DOHH2 (cell line): ENCODE measurements at regions not wholly inside any gene's neighbourhood (a gene's known extent, or its start where the extent isn't known, plus 50 kb on each side); places are given as distances from the start of the nearest gene placed in this dataset.

Experiments
- H3F3A ChIP-seq: fragments of 200-600 bp; sonication (generic), shearing (Covaris generic); 2 replicates; pipeline ENCODE4 v1.6.0; 2016; ENCODE audit warnings: antibody characterized with exemption, mild to moderate bottlenecking; ENCODE audit not compliant: control insufficient read depth, insufficient read depth
- H3K27ac ChIP-seq: fragments of 200-600 bp; sonication (generic); 2 replicates; pipeline ENCODE4 v1.5.1; 2014; ENCODE audit warnings: low read depth, mild to moderate bottlenecking, low read length, moderate library complexity
- H3K27me3 ChIP-seq: fragments of 200-600 bp; sonication (generic); 2 replicates; pipeline ENCODE4 v1.6.1; 2014; ENCODE audit warnings: mild to moderate bottlenecking, low read length, mixed read lengths; ENCODE audit not compliant: control insufficient read depth
- H3K36me3 ChIP-seq: fragments of 200-600 bp; sonication (generic); 2 replicates; pipeline ENCODE4 v1.6.1; 2014; ENCODE audit warnings: mild to moderate bottlenecking, low read length, moderate library complexity, mixed read lengths; ENCODE audit not compliant: control insufficient read depth
- H3K4me1 ChIP-seq: fragments of 200-600 bp; sonication (generic); 2 replicates; pipeline ENCODE4 v1.6.1; 2014; ENCODE audit warnings: mild to moderate bottlenecking, low read length, mixed read lengths; ENCODE audit not compliant: control insufficient read depth
- H3K4me2 ChIP-seq: fragments of 200-600 bp; sonication (generic); 2 replicates; pipeline ENCODE4 v1.6.0; 2014; ENCODE audit warnings: mild to moderate bottlenecking, low read length, moderate library complexity
- H3K4me3 ChIP-seq: fragments of 200-600 bp; sonication (generic); 2 replicates; pipeline ENCODE4 v1.5.1; 2014; ENCODE audit warnings: mild to moderate bottlenecking, low read length, mixed read lengths
- H3K79me2 ChIP-seq: fragments of 200-600 bp; sonication (generic); 2 replicates; pipeline ENCODE4 v1.6.1; 2014; ENCODE audit warnings: mild to moderate bottlenecking, low read length, mixed read lengths; ENCODE audit not compliant: control insufficient read depth
- H3K9me2 ChIP-seq: fragments of 200-600 bp; sonication (generic); replicated peaks from 2 replicates; pipeline ENCODE4 v1.6.1; 2014; ENCODE audit warnings: mild to moderate bottlenecking, low read length, mixed read lengths; ENCODE audit not compliant: control insufficient read depth
- H3K9me3 ChIP-seq: fragments of 200-600 bp; sonication (generic); 2 replicates; pipeline ENCODE4 v1.6.1; 2014; ENCODE audit warnings: antibody characterized with exemption, low read length, mixed read lengths; ENCODE audit not compliant: control insufficient read depth, insufficient read depth
- H4K20me1 ChIP-seq: fragments of 200-600 bp; sonication (generic); 2 replicates; pipeline ENCODE4 v1.6.0; 2014; ENCODE audit warnings: low read depth, mild to moderate bottlenecking, antibody characterized with exemption, low read length, moderate library complexity; ENCODE audit not compliant: control insufficient read depth, insufficient read depth
- EZH2phosphoT487 ChIP-seq: fragments of 200-600 bp; sonication (generic); IDR thresholded peaks from 2 replicates; pipeline ENCODE4 v1.6.1; 2017; ENCODE audit warnings: borderline replicate concordance, mild to moderate bottlenecking, antibody characterized with exemption, low read length, moderate library complexity, mixed read lengths
- TF ChIP-seq, protein P1 (sequence below): fragments of 200-600 bp; sonication (generic); IDR thresholded peaks from one replicate; pipeline ENCODE4 v1.5.1; 2014; ENCODE audit warnings: antibody characterized with exemption, mild to moderate bottlenecking, low read depth, low read length; ENCODE audit not compliant: poor library complexity, severe bottlenecking

DNA sequence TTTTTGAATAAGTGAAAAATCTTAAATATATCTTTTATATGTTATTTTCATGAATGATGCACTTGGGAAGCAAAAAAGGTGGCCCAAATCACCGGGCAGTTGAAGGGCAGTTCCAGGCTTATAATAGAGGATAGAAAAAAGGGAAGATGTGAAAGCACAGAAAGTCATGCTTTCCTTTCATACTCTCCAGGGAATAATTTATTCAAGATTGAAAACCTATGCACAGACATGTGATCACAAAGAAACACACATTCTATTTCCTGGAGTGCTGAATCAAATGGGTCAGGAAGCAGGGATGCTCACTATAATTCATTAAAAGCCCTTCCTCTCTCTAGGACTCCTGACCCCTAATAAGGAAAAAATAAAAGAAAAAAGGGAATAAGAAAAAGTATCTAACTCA is 66.1 kb upstream of the USP38 start:
- Histone ChIP-seq H3K4me2 (no peak overlapping the region), H3K4me3 (no peak overlapping the region), H3K27me3 (no peaks in the 10 kb centered on the region), H3K9me2 (no peaks in the 10 kb centered on the region), H4K20me1 (no peaks in the 10 kb centered on the region), H3F3A (no peaks in the 10 kb centered on the region), H3K9me3 (no peaks in the 10 kb centered on the region), H3K4me1 (no peaks in the 10 kb centered on the region), H3K36me3 (no peaks in the 10 kb centered on the region), H3K27ac (no peak overlapping the region), H3K79me2 (no peaks in the 10 kb centered on the region)
- TF ChIP-seq, protein P1, sequence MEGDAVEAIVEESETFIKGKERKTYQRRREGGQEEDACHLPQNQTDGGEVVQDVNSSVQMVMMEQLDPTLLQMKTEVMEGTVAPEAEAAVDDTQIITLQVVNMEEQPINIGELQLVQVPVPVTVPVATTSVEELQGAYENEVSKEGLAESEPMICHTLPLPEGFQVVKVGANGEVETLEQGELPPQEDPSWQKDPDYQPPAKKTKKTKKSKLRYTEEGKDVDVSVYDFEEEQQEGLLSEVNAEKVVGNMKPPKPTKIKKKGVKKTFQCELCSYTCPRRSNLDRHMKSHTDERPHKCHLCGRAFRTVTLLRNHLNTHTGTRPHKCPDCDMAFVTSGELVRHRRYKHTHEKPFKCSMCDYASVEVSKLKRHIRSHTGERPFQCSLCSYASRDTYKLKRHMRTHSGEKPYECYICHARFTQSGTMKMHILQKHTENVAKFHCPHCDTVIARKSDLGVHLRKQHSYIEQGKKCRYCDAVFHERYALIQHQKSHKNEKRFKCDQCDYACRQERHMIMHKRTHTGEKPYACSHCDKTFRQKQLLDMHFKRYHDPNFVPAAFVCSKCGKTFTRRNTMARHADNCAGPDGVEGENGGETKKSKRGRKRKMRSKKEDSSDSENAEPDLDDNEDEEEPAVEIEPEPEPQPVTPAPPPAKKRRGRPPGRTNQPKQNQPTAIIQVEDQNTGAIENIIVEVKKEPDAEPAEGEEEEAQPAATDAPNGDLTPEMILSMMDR = no peak
- no peak for TF ChIP-seq EZH2phosphoT487

DNA sequence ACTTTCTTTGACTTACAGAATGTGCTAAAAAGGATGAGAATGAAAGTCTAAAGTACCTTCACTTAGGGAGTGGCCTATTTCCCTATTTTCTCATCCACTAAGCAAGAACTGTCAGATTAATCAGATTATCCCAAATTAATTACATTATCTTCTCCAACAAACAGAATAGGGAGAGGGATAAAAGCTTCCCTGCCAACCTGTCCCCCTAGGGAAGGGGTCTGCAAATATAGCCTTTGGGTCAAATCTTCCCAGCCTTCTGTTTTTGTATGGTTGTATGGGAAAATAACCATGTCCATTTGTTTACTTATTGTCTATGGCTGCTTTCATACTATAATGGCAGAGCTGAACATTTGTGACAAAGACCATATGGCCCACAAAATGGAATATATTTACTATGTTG is 57.1 kb upstream of the USP38 start:
- H3K9me2 ChIP-seq = no peaks in the 10 kb centered on the region
- H3K4me2 ChIP-seq = no peak overlapping the region
- H3K79me2 ChIP-seq = no peaks in the 10 kb centered on the region
- no peaks in the 10 kb centered on the region for H3K36me3 ChIP-seq
- TF ChIP-seq EZH2phosphoT487 = no peak
- TF ChIP-seq, protein P1 = no peak
- no peak overlapping the region for H3K4me3 ChIP-seq
- H4K20me1 ChIP-seq = no peaks in the 10 kb centered on the region
- no peaks in the 10 kb centered on the region for H3K4me1 ChIP-seq
- no peaks in the 10 kb centered on the region for H3F3A ChIP-seq
- H3K27me3 ChIP-seq = no peaks in the 10 kb centered on the region
- H3K27ac ChIP-seq = no peak overlapping the region
- H3K9me3 ChIP-seq = no peaks in the 10 kb centered on the region

DNA sequence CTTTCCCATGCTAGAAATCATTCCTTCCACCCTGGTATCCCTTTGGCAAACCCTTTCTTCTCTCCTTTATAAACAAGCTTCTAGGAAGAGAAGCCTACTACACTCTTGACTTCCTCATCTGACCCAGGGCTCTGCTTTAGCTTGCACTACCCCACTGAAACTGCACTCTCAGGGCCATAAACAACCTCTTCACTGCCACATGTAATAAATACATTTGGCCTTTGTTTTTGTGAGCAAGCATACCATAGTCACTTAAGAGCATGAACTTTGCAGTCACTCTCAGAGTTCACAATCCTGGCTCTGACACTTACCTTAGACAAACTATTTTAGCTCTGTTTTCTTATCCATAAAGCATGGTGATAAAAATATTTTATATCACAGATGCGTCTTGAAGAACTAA is 50.7 kb upstream of the USP38 start:
- TF ChIP-seq, protein P1 = no peak
- TF ChIP-seq EZH2phosphoT487 = no peak
- no peaks in the 10 kb centered on the region for H3K79me2 ChIP-seq
- no peaks in the 10 kb centered on the region for H3K4me1 ChIP-seq
- H3K9me2 ChIP-seq = no peaks in the 10 kb centered on the region
- no peak overlapping the region for H3K27ac ChIP-seq
- H4K20me1 ChIP-seq = no peaks in the 10 kb centered on the region
- no peaks in the 10 kb centered on the region for H3K27me3 ChIP-seq
- H3K4me2 ChIP-seq = no peak overlapping the region
- H3K9me3 ChIP-seq = no peaks in the 10 kb centered on the region
- no peaks in the 10 kb centered on the region for H3K36me3 ChIP-seq
- no peaks in the 10 kb centered on the region for H3F3A ChIP-seq
- no peak overlapping the region for H3K4me3 ChIP-seq
